WTC11 (cell line): ENCODE measurements at regions not wholly inside any gene's neighbourhood (a gene's known extent, or its start where the extent isn't known, plus 50 kb on each side); places are given as distances from the start of the nearest gene placed in this dataset.

Experiments used
- ATAC-seq: fragments of 200-7000 bp; cut with Tn5 transposase; 2 replicates; pipeline ENCODE4 v1.10.0; 2021; ENCODE audit warnings: mild to moderate bottlenecking, moderate library complexity
- CTCF ChIA-PET: fragments of 300-600 bp; sonication (Branson Sonifier 250); formaldehyde crosslinking; loops from one replicate; lab custom pipeline; 2021; ENCODE audit warnings: antibody characterized with exemption; lab: Charles Lee
- POLR2A ChIA-PET: fragments of 350-600 bp; sonication (Branson Sonifier 250); formaldehyde crosslinking; loops from one replicate; lab custom pipeline; 2021; ENCODE audit warnings: antibody characterized with exemption; lab: Charles Lee
- DNase-seq: peaks from one replicate; pipeline ENCODE4 v3.0.0; 2021; ENCODE audit warnings: low spot score
- H3K27ac Mint-ChIP-seq: 2 replicates; pipeline ENCODE4 v1.8.0; 2021; ENCODE audit warnings: mixed read lengths
- H3K27me3 Mint-ChIP-seq: 2 replicates; pipeline ENCODE4 v1.8.0; 2021; ENCODE audit warnings: low read depth, mild to moderate bottlenecking, moderate library complexity, mixed read lengths
- H3K36me3 Mint-ChIP-seq: 2 replicates; pipeline ENCODE4 v1.8.0; 2021; ENCODE audit warnings: mixed read lengths
- H3K4me1 Mint-ChIP-seq: 2 replicates; pipeline ENCODE4 v1.8.0; 2022; ENCODE audit warnings: mixed read lengths
- H3K4me3 Mint-ChIP-seq: 2 replicates; pipeline ENCODE4 v1.8.0; 2021; ENCODE audit warnings: mild to moderate bottlenecking, moderate library complexity, mixed read lengths
- H3K9me3 Mint-ChIP-seq: 2 replicates; pipeline ENCODE4 v1.8.0; 2021; ENCODE audit warnings: mixed read lengths
- ELF4 ChIP-seq: sonication (generic); formaldehyde crosslinking; IDR thresholded peaks from 2 replicates; pipeline ENCODE4 v1.8.1; 2022; ENCODE audit warnings: low read depth, mild to moderate bottlenecking, moderate library complexity, missing genetic modification reagents
- FOXJ3 ChIP-seq: sonication (generic); formaldehyde crosslinking; IDR thresholded peaks from 2 replicates; pipeline ENCODE4 v1.9.0; 2021; ENCODE audit warnings: missing genetic modification reagents, mild to moderate bottlenecking, borderline replicate concordance
- GRHL2 ChIP-seq: fragments of 250-450 bp; sonication (Bioruptor Pico); IDR thresholded peaks from 2 replicates; pipeline ENCODE4 v1.8.0; 2022; ENCODE audit warnings: mild to moderate bottlenecking, moderate library complexity; ENCODE audit not compliant: insufficient replicate concordance, severe bottlenecking
- HMGA2 ChIP-seq: fragments of 250-450 bp; sonication (Bioruptor Pico); IDR thresholded peaks from 2 replicates; pipeline ENCODE4 v1.4.0; 2021; ENCODE audit warnings: mild to moderate bottlenecking, moderate library complexity
- IRF2 ChIP-seq: sonication (generic); formaldehyde crosslinking; IDR thresholded peaks from 2 replicates; pipeline ENCODE4 v1.8.0; 2022; ENCODE audit warnings: low read depth, missing genetic modification reagents, borderline replicate concordance
- JAZF1 ChIP-seq: fragments of 250-450 bp; sonication (Bioruptor Pico); IDR thresholded peaks from 2 replicates; pipeline ENCODE4 v1.9.0; 2021; ENCODE audit warnings: moderate library complexity, mild to moderate bottlenecking, inconsistent platforms
- OVOL2 ChIP-seq: fragments of 250-450 bp; sonication (Bioruptor Pico); IDR thresholded peaks from 2 replicates; pipeline ENCODE4 v1.9.0; 2021; ENCODE audit warnings: mild to moderate bottlenecking, borderline replicate concordance
- SOX15 ChIP-seq: fragments of 250-450 bp; sonication (Bioruptor Pico); IDR thresholded peaks from 2 replicates; pipeline ENCODE4 v1.9.0; 2021; ENCODE audit warnings: mild to moderate bottlenecking
- TEAD1 ChIP-seq: sonication (generic); formaldehyde crosslinking; IDR thresholded peaks from 2 replicates; pipeline ENCODE4 v1.8.0; 2022; ENCODE audit warnings: mild to moderate bottlenecking, missing genetic modification reagents
- ZBTB21 ChIP-seq: sonication (generic); formaldehyde crosslinking; IDR thresholded peaks from 2 replicates; pipeline ENCODE4 v1.8.1; 2023; ENCODE audit warnings: mild to moderate bottlenecking, missing genetic modification reagents, borderline replicate concordance
- ZNF138 ChIP-seq: sonication (generic); formaldehyde crosslinking; conservative IDR thresholded peaks from 2 replicates; pipeline ENCODE4 v1.8.1; 2022; ENCODE audit warnings: mild to moderate bottlenecking, moderate library complexity, missing genetic modification reagents
- ZNF281 ChIP-seq: sonication (generic); formaldehyde crosslinking; IDR thresholded peaks from 2 replicates; pipeline ENCODE4 v1.8.0; 2023; ENCODE audit warnings: mild to moderate bottlenecking, missing genetic modification reagents
- ZNF423 ChIP-seq: fragments of 250-450 bp; sonication (Bioruptor Pico); IDR thresholded peaks from 2 replicates; pipeline ENCODE4 v2.1.2; 2022; ENCODE audit warnings: mild to moderate bottlenecking, moderate library complexity
- TF ChIP-seq, protein P1 (sequence below): sonication (generic); formaldehyde crosslinking; IDR thresholded peaks from 2 replicates; pipeline ENCODE4 v1.8.1; 2022; ENCODE audit warnings: low read depth, mild to moderate bottlenecking, moderate library complexity, missing genetic modification reagents, borderline replicate concordance
- TF ChIP-seq, protein P2 (sequence below): sonication (generic); formaldehyde crosslinking; IDR thresholded peaks from 2 replicates; pipeline ENCODE4 v1.8.0; 2022; ENCODE audit warnings: mild to moderate bottlenecking, missing genetic modification reagents
- TF ChIP-seq, protein P3 (sequence below): fragments of 250-450 bp; sonication (Bioruptor Pico); IDR thresholded peaks from 2 replicates; pipeline ENCODE4 v1.9.0; 2021; ENCODE audit warnings: mild to moderate bottlenecking
- TF ChIP-seq, protein P4 (sequence below): fragments of 250-450 bp; sonication (Bioruptor Pico); IDR thresholded peaks from 2 replicates; pipeline ENCODE4 v1.9.0; 2021; ENCODE audit warnings: mild to moderate bottlenecking

- POLR2A ChIA-PET: no interaction called here
- H3K4me1 Mint-ChIP-seq: no peaks in the 10 kb centered on the region
- H3K36me3 Mint-ChIP-seq: peaks cover 15% of the 10 kb centered on the region
- DNase-seq (no peak), ATAC-seq (no peak)
- TF ChIP-seq OVOL2 (CRISPR knock-in tag) (no peak), ZNF423 (CRISPR knock-in tag) (no peak), ZNF281 (CRISPR knock-in tag) (no peak), JAZF1 (CRISPR knock-in tag) (no peak), FOXJ3 (CRISPR knock-in tag) (no peak), GRHL2 (no peak), ZBTB21 (CRISPR knock-in tag) (no peak), ELF4 (CRISPR knock-in tag) (no peak), HMGA2 (CRISPR knock-in tag) (no peak), IRF2 (CRISPR knock-in tag) (no peak), SOX15 (CRISPR knock-in tag) (no peak), ZNF138 (no peak), TEAD1 (CRISPR knock-in tag) (no peak)
- TF ChIP-seq, protein P1, sequence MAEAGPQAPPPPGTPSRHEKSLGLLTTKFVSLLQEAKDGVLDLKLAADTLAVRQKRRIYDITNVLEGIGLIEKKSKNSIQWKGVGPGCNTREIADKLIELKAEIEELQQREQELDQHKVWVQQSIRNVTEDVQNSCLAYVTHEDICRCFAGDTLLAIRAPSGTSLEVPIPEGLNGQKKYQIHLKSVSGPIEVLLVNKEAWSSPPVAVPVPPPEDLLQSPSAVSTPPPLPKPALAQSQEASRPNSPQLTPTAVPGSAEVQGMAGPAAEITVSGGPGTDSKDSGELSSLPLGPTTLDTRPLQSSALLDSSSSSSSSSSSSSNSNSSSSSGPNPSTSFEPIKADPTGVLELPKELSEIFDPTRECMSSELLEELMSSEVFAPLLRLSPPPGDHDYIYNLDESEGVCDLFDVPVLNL: no peak
- TF ChIP-seq, protein P2, sequence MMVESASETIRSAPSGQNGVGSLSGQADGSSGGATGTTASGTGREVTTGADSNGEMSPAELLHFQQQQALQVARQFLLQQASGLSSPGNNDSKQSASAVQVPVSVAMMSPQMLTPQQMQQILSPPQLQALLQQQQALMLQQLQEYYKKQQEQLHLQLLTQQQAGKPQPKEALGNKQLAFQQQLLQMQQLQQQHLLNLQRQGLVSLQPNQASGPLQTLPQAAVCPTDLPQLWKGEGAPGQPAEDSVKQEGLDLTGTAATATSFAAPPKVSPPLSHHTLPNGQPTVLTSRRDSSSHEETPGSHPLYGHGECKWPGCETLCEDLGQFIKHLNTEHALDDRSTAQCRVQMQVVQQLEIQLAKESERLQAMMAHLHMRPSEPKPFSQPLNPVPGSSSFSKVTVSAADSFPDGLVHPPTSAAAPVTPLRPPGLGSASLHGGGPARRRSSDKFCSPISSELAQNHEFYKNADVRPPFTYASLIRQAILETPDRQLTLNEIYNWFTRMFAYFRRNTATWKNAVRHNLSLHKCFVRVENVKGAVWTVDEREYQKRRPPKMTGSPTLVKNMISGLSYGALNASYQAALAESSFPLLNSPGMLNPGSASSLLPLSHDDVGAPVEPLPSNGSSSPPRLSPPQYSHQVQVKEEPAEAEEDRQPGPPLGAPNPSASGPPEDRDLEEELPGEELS (CRISPR knock-in tag): no peak
- TF ChIP-seq, protein P3, sequence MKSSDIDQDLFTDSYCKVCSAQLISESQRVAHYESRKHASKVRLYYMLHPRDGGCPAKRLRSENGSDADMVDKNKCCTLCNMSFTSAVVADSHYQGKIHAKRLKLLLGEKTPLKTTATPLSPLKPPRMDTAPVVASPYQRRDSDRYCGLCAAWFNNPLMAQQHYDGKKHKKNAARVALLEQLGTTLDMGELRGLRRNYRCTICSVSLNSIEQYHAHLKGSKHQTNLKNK (CRISPR knock-in tag): no peak
- TF ChIP-seq, protein P4, sequence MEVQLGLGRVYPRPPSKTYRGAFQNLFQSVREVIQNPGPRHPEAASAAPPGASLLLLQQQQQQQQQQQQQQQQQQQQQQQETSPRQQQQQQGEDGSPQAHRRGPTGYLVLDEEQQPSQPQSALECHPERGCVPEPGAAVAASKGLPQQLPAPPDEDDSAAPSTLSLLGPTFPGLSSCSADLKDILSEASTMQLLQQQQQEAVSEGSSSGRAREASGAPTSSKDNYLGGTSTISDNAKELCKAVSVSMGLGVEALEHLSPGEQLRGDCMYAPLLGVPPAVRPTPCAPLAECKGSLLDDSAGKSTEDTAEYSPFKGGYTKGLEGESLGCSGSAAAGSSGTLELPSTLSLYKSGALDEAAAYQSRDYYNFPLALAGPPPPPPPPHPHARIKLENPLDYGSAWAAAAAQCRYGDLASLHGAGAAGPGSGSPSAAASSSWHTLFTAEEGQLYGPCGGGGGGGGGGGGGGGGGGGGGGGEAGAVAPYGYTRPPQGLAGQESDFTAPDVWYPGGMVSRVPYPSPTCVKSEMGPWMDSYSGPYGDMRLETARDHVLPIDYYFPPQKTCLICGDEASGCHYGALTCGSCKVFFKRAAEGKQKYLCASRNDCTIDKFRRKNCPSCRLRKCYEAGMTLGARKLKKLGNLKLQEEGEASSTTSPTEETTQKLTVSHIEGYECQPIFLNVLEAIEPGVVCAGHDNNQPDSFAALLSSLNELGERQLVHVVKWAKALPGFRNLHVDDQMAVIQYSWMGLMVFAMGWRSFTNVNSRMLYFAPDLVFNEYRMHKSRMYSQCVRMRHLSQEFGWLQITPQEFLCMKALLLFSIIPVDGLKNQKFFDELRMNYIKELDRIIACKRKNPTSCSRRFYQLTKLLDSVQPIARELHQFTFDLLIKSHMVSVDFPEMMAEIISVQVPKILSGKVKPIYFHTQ (CRISPR knock-in tag): no peak
- no peak overlapping the region for H3K27ac Mint-ChIP-seq
- peaks cover 17% of the 10 kb centered on the region for H3K9me3 Mint-ChIP-seq
- CTCF ChIA-PET: no interaction called here
- H3K4me3 Mint-ChIP-seq: no peak overlapping the region
- H3K27me3 Mint-ChIP-seq: peaks cover 2% of the 10 kb centered on the region; the same call in 1 of the 2 replicates
These were observed 190.5 kb upstream of the PPP2R2D start for GRCh38 chr10:131710142-131710861.
